ENCODE measurements at regions not wholly inside any gene's neighbourhood (a gene's known extent, or its start where the extent isn't known, plus 50 kb on each side); places are given as distances from the start of the nearest gene placed in this dataset.

- TF ChIP-seq RFX5 (IDR thresholded peaks at IDR 0.05; ENCODE audit: low read depth, low read length) (no peak), HNRNPL (IDR thresholded peaks at IDR 0.05; ENCODE audit: low read depth, low read length) (no peak), JUND (IDR thresholded peaks at IDR 0.05; ENCODE audit: borderline replicate concordance, low read depth, low read length) (no peak; the same call in 1 of the 2 replicates), JUND (tag; IDR thresholded peaks at IDR 0.05; ENCODE audit: borderline replicate concordance, low read depth, low read length) (peak; percentile 29; the same call in 1 of the 3 replicates), MIER1 (IDR thresholded peaks at IDR 0.05; ENCODE audit: low read depth) (no peak), ZBTB34 (CRISPR knock-in tag; IDR thresholded peaks at IDR 0.05) (no peak), ZBTB43 (CRISPR knock-in tag; IDR thresholded peaks at IDR 0.05) (no peak), ZNF830 (CRISPR knock-in tag; IDR thresholded peaks at IDR 0.05) (no peak), BMI1 (IDR thresholded peaks at IDR 0.05; ENCODE audit: low read length) (no peak), ZBED1 (IDR thresholded peaks at IDR 0.05) (no peak), CHD1 (IDR thresholded peaks at IDR 0.05; ENCODE audit: low read length) (no peak), HDAC2 (IDR thresholded peaks at IDR 0.05) (peak; percentile 82), ZNF318 (IDR thresholded peaks at IDR 0.05; ENCODE audit: borderline replicate concordance in 1 of 2, low read depth in 1 of 2) (no peak), DPF2 (IDR thresholded peaks at IDR 0.05) (peak; percentile 97), TCFL5 (CRISPR knock-in tag; conservative IDR thresholded peaks at IDR 0.05) (no peak), FOSL1 (tag; conservative IDR thresholded peaks at IDR 0.05) (peak; percentile 55)
- TF ChIP-seq, protein P1, sequence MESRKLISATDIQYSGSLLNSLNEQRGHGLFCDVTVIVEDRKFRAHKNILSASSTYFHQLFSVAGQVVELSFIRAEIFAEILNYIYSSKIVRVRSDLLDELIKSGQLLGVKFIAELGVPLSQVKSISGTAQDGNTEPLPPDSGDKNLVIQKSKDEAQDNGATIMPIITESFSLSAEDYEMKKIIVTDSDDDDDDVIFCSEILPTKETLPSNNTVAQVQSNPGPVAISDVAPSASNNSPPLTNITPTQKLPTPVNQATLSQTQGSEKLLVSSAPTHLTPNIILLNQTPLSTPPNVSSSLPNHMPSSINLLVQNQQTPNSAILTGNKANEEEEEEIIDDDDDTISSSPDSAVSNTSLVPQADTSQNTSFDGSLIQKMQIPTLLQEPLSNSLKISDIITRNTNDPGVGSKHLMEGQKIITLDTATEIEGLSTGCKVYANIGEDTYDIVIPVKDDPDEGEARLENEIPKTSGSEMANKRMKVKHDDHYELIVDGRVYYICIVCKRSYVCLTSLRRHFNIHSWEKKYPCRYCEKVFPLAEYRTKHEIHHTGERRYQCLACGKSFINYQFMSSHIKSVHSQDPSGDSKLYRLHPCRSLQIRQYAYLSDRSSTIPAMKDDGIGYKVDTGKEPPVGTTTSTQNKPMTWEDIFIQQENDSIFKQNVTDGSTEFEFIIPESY (CRISPR knock-in tag; IDR thresholded peaks at IDR 0.05): no peak
These were observed 52.2 kb upstream of the COCH start (continued) for GRCh38 chr14:30822080-30822571.
